PC-3 (cell line): ENCODE measurements at regions not wholly inside any gene's neighbourhood (a gene's known extent, or its start where the extent isn't known, plus 50 kb on each side); places are given as distances from the start of the nearest gene placed in this dataset.

Source experiments
- ATAC-seq: fragments of 200-7000 bp; cut with Tn5 transposase; 2 replicates; pipeline ENCODE4 v1.9.1; 2020; ENCODE audit warnings: mild to moderate bottlenecking, moderate library complexity
- BruUV-seq: library from RNA; stranded (reverse); fragments of 400-500 nt; replicated peaks from 2 replicates; lab custom pipeline; 2021; lab: Mats Ljungman, UMichigan
- CTCF ChIA-PET: fragments of 300-600 bp; sonication (Branson Sonifier 250); formaldehyde crosslinking; loops from one replicate; lab custom pipeline; 2022; ENCODE audit warnings: antibody characterized with exemption; lab: Charles Lee
- POLR2A ChIA-PET: fragments of 300-600 bp; sonication (Branson Sonifier 250); formaldehyde crosslinking; loops from one replicate; lab custom pipeline; 2022; ENCODE audit warnings: antibody characterized with exemption; ENCODE audit not compliant: unreplicated experiment; lab: Charles Lee
- DNase-seq: peaks from one replicate; pipeline ENCODE4 v3.0.0-alpha.2; 2015
- H2AFZ ChIP-seq: fragments of 300-600 bp; sonication (generic); 2 replicates; pipeline ENCODE4 v1.6.0; 2016; ENCODE audit warnings: antibody characterized with exemption, low read length
- H3F3A ChIP-seq: fragments of 300-600 bp; sonication (generic); one replicate; pipeline ENCODE4 v1.6.0; 2017; ENCODE audit warnings: antibody characterized with exemption, low read length, control low read depth, mild to moderate bottlenecking; ENCODE audit not compliant: unreplicated experiment
- H3K27ac ChIP-seq: fragments of 300-600 bp; sonication (generic); 2 replicates; pipeline ENCODE4 v1.5.1; 2016; ENCODE audit warnings: mild to moderate bottlenecking, low read length
- H3K27me3 ChIP-seq: fragments of 300-600 bp; sonication (generic); 2 replicates; pipeline ENCODE4 v1.6.1; 2016; ENCODE audit warnings: low read length, mixed read lengths
- H3K36me3 ChIP-seq: fragments of 300-600 bp; sonication (generic); 2 replicates; pipeline ENCODE4 v1.6.1; 2016; ENCODE audit warnings: low read depth, mixed run types, low read length, mixed read lengths
- H3K4me1 ChIP-seq: fragments of 300-600 bp; sonication (generic); 2 replicates; pipeline ENCODE4 v1.5.1; 2016; ENCODE audit warnings: low read length; ENCODE audit not compliant: insufficient read depth
- H3K4me2 ChIP-seq: fragments of 300-600 bp; sonication (generic); 2 replicates; pipeline ENCODE4 v1.6.0; 2016; ENCODE audit warnings: low read length
- H3K4me3 ChIP-seq: fragments of 300-600 bp; sonication (generic); 2 replicates; pipeline ENCODE4 v1.5.1; 2016; ENCODE audit warnings: mild to moderate bottlenecking, low read length, mixed read lengths
- H3K79me2 ChIP-seq: fragments of 300-600 bp; sonication (generic); 2 replicates; pipeline ENCODE4 v1.6.1; 2017; ENCODE audit warnings: low read length, mixed read lengths
- H3K9ac ChIP-seq: fragments of 300-600 bp; sonication (generic); 2 replicates; pipeline ENCODE4 v1.6.0; 2016; ENCODE audit warnings: mild to moderate bottlenecking, low read length
- H3K9me2 ChIP-seq: fragments of 300-600 bp; sonication (generic); replicated peaks from 2 replicates; pipeline ENCODE4 v1.6.1; 2016; ENCODE audit warnings: mixed run types, low read length, mixed read lengths
- H3K9me3 ChIP-seq: fragments of 300-600 bp; sonication (generic); 2 replicates; pipeline ENCODE4 v1.6.1; 2016; ENCODE audit warnings: low read length, mixed read lengths
- H4K20me1 ChIP-seq: fragments of 300-600 bp; sonication (generic); 2 replicates; pipeline ENCODE4 v1.6.1; 2016; ENCODE audit warnings: low read length, mixed read lengths
- CTCF ChIP-seq: fragments of 300-600 bp; sonication (generic); conservative IDR thresholded peaks from 2 replicates; pipeline ENCODE4 v1.5.1; 2017; ENCODE audit warnings: antibody characterized with exemption, low read depth, mild to moderate bottlenecking, low read length
- EZH2 ChIP-seq: fragments of 300-600 bp; sonication (generic); IDR thresholded peaks from one replicate; pipeline ENCODE4 v1.6.1; 2017; ENCODE audit warnings: antibody characterized with exemption, mild to moderate bottlenecking, low read length; ENCODE audit not compliant: unreplicated experiment
- EZH2phosphoT487 ChIP-seq: fragments of 300-600 bp; sonication (generic); IDR thresholded peaks from 2 replicates; pipeline ENCODE4 v1.6.1; 2018; ENCODE audit warnings: mild to moderate bottlenecking, antibody characterized with exemption, low read length, borderline replicate concordance
- intact Hi-C: fragments of 100-400 bp; cut with micrococcal nuclease; formaldehyde crosslinking; loops from 2 replicates; pipeline ENCODE4 v1.9.0; 2023

GRCh38 chr5:106874974-106875373 is 795.8 kb downstream of the EFNA5 start:
- Histone ChIP-seq H3K36me3 (no peaks in the 10 kb centered on the region), H3K9me3 (0 out of 2 replicates have a peak, but pooled peaks cover 5% of the 10 kb centered on the region), H3K4me1 (peaks cover 2% of the 10 kb centered on the region), H3K9ac (no peak overlapping the region), H3F3A (no peaks in the 10 kb centered on the region), H4K20me1 (no peaks in the 10 kb centered on the region), H3K9me2 (no peaks in the 10 kb centered on the region), H3K4me3 (no peak overlapping the region), H2AFZ (peak overlapping the region; percentile 59; the same call in 1 of the 2 replicates), H3K27ac (no peak overlapping the region), H3K4me2 (no peak overlapping the region), H3K79me2 (no peaks in the 10 kb centered on the region), H3K27me3 (no peaks in the 10 kb centered on the region)
- CTCF ChIA-PET, result no interaction called here
- DNase-seq, result no peak
- no peak for ATAC-seq
- no TSS peak for BruUV-seq
- TF ChIP-seq CTCF, result no peak
- no peak for TF ChIP-seq EZH2phosphoT487
- TF ChIP-seq EZH2, result no peak
- intact Hi-C loops, result loop anchor here (1.0 kb wide), 1 partner anchor 606 kb away; no protein-coding TSS in a partner anchor
- POLR2A ChIA-PET, result no interaction called here

GRCh38 chr5:106874531-106874930 is 796.2 kb downstream of the EFNA5 start:
- Histone ChIP-seq H3K4me1 (no peaks in the 10 kb centered on the region), H4K20me1 (no peaks in the 10 kb centered on the region), H3K9ac (no peak overlapping the region), H3K9me2 (no peaks in the 10 kb centered on the region), H3K4me2 (no peak overlapping the region), H3K79me2 (no peaks in the 10 kb centered on the region), H3K27me3 (no peaks in the 10 kb centered on the region), H3K27ac (no peak overlapping the region), H2AFZ (no peak overlapping the region), H3F3A (no peaks in the 10 kb centered on the region), H3K9me3 (0 out of 2 replicates have a peak, but pooled peaks cover 5% of the 10 kb centered on the region), H3K36me3 (no peaks in the 10 kb centered on the region), H3K4me3 (no peak overlapping the region)
- ATAC-seq (no peak), DNase-seq (no peak)
- POLR2A ChIA-PET, result no interaction called here
- no TSS peak for BruUV-seq
- CTCF ChIA-PET, result no interaction called here
- intact Hi-C loops, result no loop called here
- TF ChIP-seq CTCF, result no peak
- no peak for TF ChIP-seq EZH2
- TF ChIP-seq EZH2phosphoT487, result no peak

GRCh38 chr5:106873568-106873967 is 797.2 kb downstream of the EFNA5 start:
- no peaks in the 10 kb centered on the region for H4K20me1 ChIP-seq
- H3F3A ChIP-seq, result no peaks in the 10 kb centered on the region
- no peaks in the 10 kb centered on the region for H3K27me3 ChIP-seq
- no peak overlapping the region for H2AFZ ChIP-seq
- no peak overlapping the region for H3K9ac ChIP-seq
- H3K4me2 ChIP-seq, result no peak overlapping the region
- 0 out of 2 replicates have a peak, but pooled peaks cover 5% of the 10 kb centered on the region for H3K9me3 ChIP-seq
- CTCF ChIA-PET, result interaction anchor here (0.6 kb wide), 1 partner anchor 108 kb away, joined by 3 read pairs; no protein-coding TSS in a partner anchor
- DNase-seq (peak; percentile 60), ATAC-seq (peak; percentile 31; the same call in 1 of the 2 replicates)
- no peaks in the 10 kb centered on the region for H3K9me2 ChIP-seq
- intact Hi-C loops, result no loop called here
- no peak overlapping the region for H3K4me3 ChIP-seq
- BruUV-seq, result no TSS peak
- no peaks in the 10 kb centered on the region for H3K79me2 ChIP-seq
- no peaks in the 10 kb centered on the region for H3K4me1 ChIP-seq
- no peak for TF ChIP-seq CTCF
- no peak for TF ChIP-seq EZH2
- no peak for TF ChIP-seq EZH2phosphoT487
- no peaks in the 10 kb centered on the region for H3K36me3 ChIP-seq
- H3K27ac ChIP-seq, result no peak overlapping the region
- POLR2A ChIA-PET, result no interaction called here
